GM23338 (cell line): ENCODE measurements at regions not wholly inside any gene's neighbourhood (a gene's known extent, or its start where the extent isn't known, plus 50 kb on each side); places are given as distances from the start of the nearest gene placed in this dataset.

Experiments
- ATAC-seq: fragments of 200-7000 bp; cut with Tn5 transposase; 3 replicates; pipeline ENCODE4 v1.9.1; 2020
- DNase-seq: peaks from one replicate; pipeline ENCODE4 v3.0.0-alpha.2; 2015; ENCODE audit warnings: low spot score
- H2AFZ ChIP-seq: fragments of 200-600 bp; sonication (generic); 2 replicates; pipeline ENCODE4 v1.8.0; 2016; ENCODE audit warnings: antibody characterized with exemption, mild to moderate bottlenecking, moderate library complexity
- H3F3A ChIP-seq: fragments of 200-600 bp; sonication (generic); replicated peaks from 2 replicates; pipeline ENCODE4 v1.8.0; 2017; ENCODE audit warnings: antibody characterized with exemption, mixed run types, low read depth
- H3K27ac ChIP-seq: fragments of 200-600 bp; sonication (generic); 2 replicates; pipeline ENCODE4 v1.6.1; 2016; ENCODE audit warnings: low read depth
- H3K27me3 ChIP-seq: fragments of 200-600 bp; sonication (generic); 2 replicates; pipeline ENCODE4 v1.8.0; 2016; ENCODE audit warnings: mild to moderate bottlenecking, mixed run types, moderate library complexity; ENCODE audit not compliant: insufficient read depth
- H3K36me3 ChIP-seq: fragments of 200-600 bp; sonication (generic); 2 replicates; pipeline ENCODE4 v1.8.0; 2016; ENCODE audit warnings: mild to moderate bottlenecking; ENCODE audit not compliant: insufficient read depth
- H3K4me1 ChIP-seq: fragments of 200-600 bp; sonication (generic); 2 replicates; pipeline ENCODE4 v1.8.0; 2016; ENCODE audit warnings: mild to moderate bottlenecking, moderate library complexity; ENCODE audit not compliant: insufficient read depth
- H3K4me2 ChIP-seq: fragments of 200-600 bp; sonication (generic); 2 replicates; pipeline ENCODE4 v1.7.1; 2017; ENCODE audit warnings: mixed run types
- H3K4me3 ChIP-seq: fragments of 200-600 bp; sonication (generic); 2 replicates; pipeline ENCODE4 v1.6.1; 2016; ENCODE audit warnings: mixed run types
- H3K79me2 ChIP-seq: fragments of 200-600 bp; sonication (generic); replicated peaks from 2 replicates; pipeline ENCODE4 v1.8.0; 2017; ENCODE audit warnings: mild to moderate bottlenecking; ENCODE audit not compliant: insufficient read depth
- H3K9me2 ChIP-seq: fragments of 200-600 bp; sonication (generic); 2 replicates; pipeline ENCODE4 v1.8.0; 2017; ENCODE audit not compliant: insufficient read depth
- H4K20me1 ChIP-seq: fragments of 200-600 bp; sonication (generic); replicated peaks from 2 replicates; pipeline ENCODE4 v1.8.0; 2017; ENCODE audit warnings: mild to moderate bottlenecking; ENCODE audit not compliant: insufficient read depth
- H3K27ac Mint-ChIP-seq: 2 replicates; pipeline ENCODE4 v1.8.0; 2020; ENCODE audit warnings: inconsistent platforms, mild to moderate bottlenecking, moderate library complexity, mixed read lengths
- H3K27me3 Mint-ChIP-seq: 3 replicates; pipeline ENCODE4 v1.8.0; 2022; ENCODE audit warnings: low read depth, mild to moderate bottlenecking, moderate library complexity, mixed read lengths, inconsistent platforms; ENCODE audit not compliant: insufficient read depth, poor library complexity
- H3K36me3 Mint-ChIP-seq: 3 replicates; pipeline ENCODE4 v1.8.0; 2021; ENCODE audit warnings: low read depth, mild to moderate bottlenecking, inconsistent platforms, moderate library complexity, mixed read lengths
- H3K4me1 Mint-ChIP-seq: 3 replicates; pipeline ENCODE4 v1.8.0; 2020; ENCODE audit warnings: mild to moderate bottlenecking, inconsistent platforms, mixed read lengths
- H3K4me3 Mint-ChIP-seq: 3 replicates; pipeline ENCODE4 v1.8.0; 2021; ENCODE audit warnings: moderate library complexity, mild to moderate bottlenecking, inconsistent platforms, mixed read lengths
- H3K9me3 Mint-ChIP-seq: 3 replicates; pipeline ENCODE4 v1.8.0; 2020; ENCODE audit warnings: moderate library complexity, mild to moderate bottlenecking, inconsistent platforms, mixed read lengths
- CREB1 ChIP-seq: fragments of 250-450 bp; sonication (Bioruptor Pico); IDR thresholded peaks from 2 replicates; pipeline ENCODE4 v1.5.0; 2020; ENCODE audit warnings: low read depth, mild to moderate bottlenecking, moderate library complexity
- EZH2phosphoT487 ChIP-seq: fragments of 200-600 bp; sonication (generic); IDR thresholded peaks from one replicate; pipeline ENCODE4 v1.8.1; 2018; ENCODE audit warnings: antibody characterized with exemption; ENCODE audit not compliant: unreplicated experiment
- JUNB ChIP-seq: IDR thresholded peaks from one replicate; pipeline ENCODE4 v1.6.1; 2016; ENCODE audit warnings: antibody characterized with exemption; ENCODE audit not compliant: unreplicated experiment
- POLR2AphosphoS5 ChIP-seq: IDR thresholded peaks from 2 replicates; pipeline ENCODE4 v1.6.1; 2016; ENCODE audit warnings: antibody characterized with exemption, low read depth
- REST ChIP-seq: IDR thresholded peaks from one replicate; pipeline ENCODE4 v1.6.1; 2018; ENCODE audit warnings: antibody characterized with exemption; ENCODE audit not compliant: unreplicated experiment
- ZNF114 ChIP-seq: fragments of 250-450 bp; sonication (Bioruptor Pico); IDR thresholded peaks from 2 replicates; pipeline ENCODE4 v1.5.0; 2020; ENCODE audit warnings: mild to moderate bottlenecking, moderate library complexity
- ZNF462 ChIP-seq: fragments of 250-450 bp; sonication (Bioruptor Pico); IDR thresholded peaks from 2 replicates; pipeline ENCODE4 v1.5.0; 2020; ENCODE audit warnings: mild to moderate bottlenecking, moderate library complexity

- peaks cover 15% of the 10 kb centered on the region for H3K4me1 Mint-ChIP-seq
- H3K36me3 ChIP-seq = no peaks in the 10 kb centered on the region
Observed at GRCh38 chr2:7961550-7961949, 720.3 kb upstream of the ID2 start.

More at GRCh38 chr2:7961550-7961949, 720.3 kb upstream of the ID2 start:
- no peaks in the 10 kb centered on the region for H3F3A ChIP-seq
- no peak overlapping the region for H3K4me2 ChIP-seq
- no peak overlapping the region for H3K27ac ChIP-seq
- H3K36me3 Mint-ChIP-seq = no peaks in the 10 kb centered on the region
- peaks cover 2% of the 10 kb centered on the region for H3K27me3 Mint-ChIP-seq
- DNase-seq (no peak), ATAC-seq (no peak)
- H3K9me2 ChIP-seq = no peaks in the 10 kb centered on the region
- no peak for TF ChIP-seq CREB1 (CRISPR knock-in tag)
- TF ChIP-seq EZH2phosphoT487 = no peak
- TF ChIP-seq POLR2AphosphoS5 = no peak
- TF ChIP-seq ZNF114 = no peak
- TF ChIP-seq REST = no peak
- no peak for TF ChIP-seq JUNB
- no peak for TF ChIP-seq ZNF462
- H3K27ac Mint-ChIP-seq = no peak overlapping the region
- no peak overlapping the region for H2AFZ ChIP-seq
- no peak overlapping the region for H3K4me3 ChIP-seq
- H3K79me2 ChIP-seq = no peaks in the 10 kb centered on the region
- no peak overlapping the region for H3K4me3 Mint-ChIP-seq
- no peaks in the 10 kb centered on the region for H3K27me3 ChIP-seq
- peaks cover 12% of the 10 kb centered on the region; the same call in 1 of the 2 replicates for H3K4me1 ChIP-seq
- H3K9me3 Mint-ChIP-seq = no peaks in the 10 kb centered on the region
- H4K20me1 ChIP-seq = no peaks in the 10 kb centered on the region
